WTC11 (cell line): ENCODE measurements at regions not wholly inside any gene's neighbourhood (a gene's known extent, or its start where the extent isn't known, plus 50 kb on each side); places are given as distances from the start of the nearest gene placed in this dataset.

Experiments used
- ATAC-seq: fragments of 200-7000 bp; cut with Tn5 transposase; 2 replicates; pipeline ENCODE4 v1.10.0; 2021; ENCODE audit warnings: mild to moderate bottlenecking, moderate library complexity
- CTCF ChIA-PET: fragments of 300-600 bp; sonication (Branson Sonifier 250); formaldehyde crosslinking; loops from one replicate; lab custom pipeline; 2021; ENCODE audit warnings: antibody characterized with exemption; lab: Charles Lee
- POLR2A ChIA-PET: fragments of 350-600 bp; sonication (Branson Sonifier 250); formaldehyde crosslinking; loops from one replicate; lab custom pipeline; 2021; ENCODE audit warnings: antibody characterized with exemption; lab: Charles Lee
- DNase-seq: peaks from one replicate; pipeline ENCODE4 v3.0.0; 2021; ENCODE audit warnings: low spot score
- H3K27ac Mint-ChIP-seq: 2 replicates; pipeline ENCODE4 v1.8.0; 2021; ENCODE audit warnings: mixed read lengths
- H3K27me3 Mint-ChIP-seq: 2 replicates; pipeline ENCODE4 v1.8.0; 2021; ENCODE audit warnings: low read depth, mild to moderate bottlenecking, moderate library complexity, mixed read lengths
- H3K36me3 Mint-ChIP-seq: 2 replicates; pipeline ENCODE4 v1.8.0; 2021; ENCODE audit warnings: mixed read lengths
- H3K4me1 Mint-ChIP-seq: 2 replicates; pipeline ENCODE4 v1.8.0; 2022; ENCODE audit warnings: mixed read lengths
- H3K4me3 Mint-ChIP-seq: 2 replicates; pipeline ENCODE4 v1.8.0; 2021; ENCODE audit warnings: mild to moderate bottlenecking, moderate library complexity, mixed read lengths
- H3K9me3 Mint-ChIP-seq: 2 replicates; pipeline ENCODE4 v1.8.0; 2021; ENCODE audit warnings: mixed read lengths
- CREB1 ChIP-seq: sonication (generic); formaldehyde crosslinking; IDR thresholded peaks from 2 replicates; pipeline ENCODE4 v1.8.0; 2023; ENCODE audit warnings: mild to moderate bottlenecking, missing genetic modification reagents
- FOXJ3 ChIP-seq: sonication (generic); formaldehyde crosslinking; IDR thresholded peaks from 2 replicates; pipeline ENCODE4 v1.9.0; 2021; ENCODE audit warnings: missing genetic modification reagents, mild to moderate bottlenecking, borderline replicate concordance
- FOXP1 ChIP-seq: sonication (generic); formaldehyde crosslinking; IDR thresholded peaks from 2 replicates; pipeline ENCODE4 v1.8.0; 2022; ENCODE audit warnings: missing genetic modification reagents, mild to moderate bottlenecking, moderate library complexity, borderline replicate concordance
- GABPB1 ChIP-seq: sonication (generic); formaldehyde crosslinking; IDR thresholded peaks from 2 replicates; pipeline ENCODE4 v1.8.1; 2023; ENCODE audit warnings: mild to moderate bottlenecking, missing genetic modification reagents
- HMGA2 ChIP-seq: fragments of 250-450 bp; sonication (Bioruptor Pico); IDR thresholded peaks from 2 replicates; pipeline ENCODE4 v1.4.0; 2021; ENCODE audit warnings: mild to moderate bottlenecking, moderate library complexity
- JAZF1 ChIP-seq: fragments of 250-450 bp; sonication (Bioruptor Pico); IDR thresholded peaks from 2 replicates; pipeline ENCODE4 v1.9.0; 2021; ENCODE audit warnings: moderate library complexity, mild to moderate bottlenecking, inconsistent platforms
- JUN ChIP-seq: sonication (generic); formaldehyde crosslinking; IDR thresholded peaks from 2 replicates; pipeline ENCODE4 v1.8.0; 2023; ENCODE audit warnings: mild to moderate bottlenecking, missing genetic modification reagents
- OVOL2 ChIP-seq: fragments of 250-450 bp; sonication (Bioruptor Pico); IDR thresholded peaks from 2 replicates; pipeline ENCODE4 v1.9.0; 2021; ENCODE audit warnings: mild to moderate bottlenecking, borderline replicate concordance
- SMAD3 ChIP-seq: sonication (generic); formaldehyde crosslinking; IDR thresholded peaks from 2 replicates; pipeline ENCODE4 v1.8.0; 2022; ENCODE audit warnings: missing genetic modification reagents, mild to moderate bottlenecking, borderline replicate concordance
- SMAD4 ChIP-seq: sonication (generic); formaldehyde crosslinking; IDR thresholded peaks from 2 replicates; pipeline ENCODE4 v1.8.0; 2022; ENCODE audit warnings: mild to moderate bottlenecking, missing genetic modification reagents
- TCF7 ChIP-seq: sonication (generic); formaldehyde crosslinking; IDR thresholded peaks from 2 replicates; pipeline ENCODE4 v1.8.0; 2022; ENCODE audit warnings: mild to moderate bottlenecking, low read depth, missing genetic modification reagents, moderate library complexity
- TEAD1 ChIP-seq: sonication (generic); formaldehyde crosslinking; IDR thresholded peaks from 2 replicates; pipeline ENCODE4 v1.8.0; 2022; ENCODE audit warnings: mild to moderate bottlenecking, missing genetic modification reagents
- ZNF121 ChIP-seq: sonication (generic); formaldehyde crosslinking; IDR thresholded peaks from 2 replicates; pipeline ENCODE4 v1.8.0; 2023; ENCODE audit warnings: missing genetic modification reagents
- ZNF138 ChIP-seq: sonication (generic); formaldehyde crosslinking; conservative IDR thresholded peaks from 2 replicates; pipeline ENCODE4 v1.8.1; 2022; ENCODE audit warnings: mild to moderate bottlenecking, moderate library complexity, missing genetic modification reagents
- ZNF317 ChIP-seq: sonication (generic); formaldehyde crosslinking; IDR thresholded peaks from 2 replicates; pipeline ENCODE4 v1.8.1; 2023; ENCODE audit warnings: low read depth, mild to moderate bottlenecking, moderate library complexity, missing genetic modification reagents, borderline replicate concordance
- ZNF416 ChIP-seq: fragments of 250-450 bp; sonication (Bioruptor Pico); IDR thresholded peaks from 2 replicates; pipeline ENCODE4 v1.9.0; 2021; ENCODE audit warnings: mild to moderate bottlenecking, inconsistent platforms
- ZNF423 ChIP-seq: fragments of 250-450 bp; sonication (Bioruptor Pico); IDR thresholded peaks from 2 replicates; pipeline ENCODE4 v2.1.2; 2022; ENCODE audit warnings: mild to moderate bottlenecking, moderate library complexity
- TF ChIP-seq, protein P1 (sequence below): sonication (generic); formaldehyde crosslinking; IDR thresholded peaks from 2 replicates; pipeline ENCODE4 v1.8.1; 2022; ENCODE audit warnings: mild to moderate bottlenecking, moderate library complexity, missing genetic modification reagents
- TF ChIP-seq, protein P2 (sequence below): sonication (generic); formaldehyde crosslinking; IDR thresholded peaks from 2 replicates; pipeline ENCODE4 v1.8.0; 2023; ENCODE audit warnings: missing genetic modification reagents, mild to moderate bottlenecking, borderline replicate concordance
- TF ChIP-seq, protein P3 (sequence below): sonication (generic); formaldehyde crosslinking; IDR thresholded peaks from 2 replicates; pipeline ENCODE4 v1.8.0; 2022; ENCODE audit warnings: mild to moderate bottlenecking, missing genetic modification reagents
- TF ChIP-seq, protein P4 (sequence below): fragments of 250-450 bp; sonication (Bioruptor Pico); IDR thresholded peaks from 2 replicates; pipeline ENCODE4 v2.1.2; 2022; ENCODE audit warnings: mild to moderate bottlenecking, moderate library complexity
- TF ChIP-seq, protein P5 (sequence below): sonication (generic); formaldehyde crosslinking; IDR thresholded peaks from 2 replicates; pipeline ENCODE4 v1.8.0; 2022; ENCODE audit warnings: mild to moderate bottlenecking, missing genetic modification reagents
- TF ChIP-seq, protein P6 (sequence below): fragments of 200-600 bp; IDR thresholded peaks from 2 replicates; pipeline ENCODE4 v1.8.0; 2022; ENCODE audit warnings: antibody characterized with exemption
- TF ChIP-seq, protein P7 (sequence below): fragments of 250-450 bp; sonication (Bioruptor Pico); IDR thresholded peaks from 2 replicates; pipeline ENCODE4 v1.9.0; 2021; ENCODE audit warnings: mild to moderate bottlenecking
- TF ChIP-seq, protein P8 (sequence below): sonication (generic); formaldehyde crosslinking; conservative IDR thresholded peaks from 2 replicates; pipeline ENCODE4 v1.8.1; 2022; ENCODE audit warnings: mild to moderate bottlenecking, missing genetic modification reagents

DNA sequence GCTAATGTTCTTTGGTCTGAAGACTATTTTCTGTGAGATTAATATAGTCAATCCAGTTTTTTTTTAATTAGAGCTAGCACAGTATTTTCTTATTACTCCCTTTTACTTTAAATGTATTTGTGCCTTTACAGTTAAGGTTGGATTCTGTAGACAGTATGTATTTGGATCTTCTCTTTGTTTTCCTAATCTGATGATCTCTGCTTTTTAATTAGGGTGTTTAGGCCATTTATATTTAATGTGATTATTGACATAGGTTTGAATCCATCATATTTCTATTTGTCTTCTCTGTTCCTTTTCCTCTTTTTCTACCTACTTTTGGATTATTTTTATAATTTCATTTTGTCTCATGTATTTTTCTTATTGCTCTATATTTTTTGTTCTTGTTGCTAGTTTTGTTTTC, 437.7 kb downstream of the CPS1 start:
- POLR2A ChIA-PET = no interaction called here
- Mint-ChIP-seq H3K9me3 (peaks cover 17% of the 10 kb centered on the region), H3K4me3 (no peak overlapping the region), H3K27ac (no peak overlapping the region), H3K36me3 (peaks cover 9% of the 10 kb centered on the region), H3K27me3 (no peaks in the 10 kb centered on the region), H3K4me1 (no peaks in the 10 kb centered on the region)
- TF ChIP-seq SMAD4 (CRISPR knock-in tag) (no peak), TCF7 (CRISPR knock-in tag) (no peak), ZNF138 (no peak), ZNF416 (CRISPR knock-in tag) (no peak), HMGA2 (no peak), FOXJ3 (no peak), FOXP1 (CRISPR knock-in tag) (no peak), SMAD3 (CRISPR knock-in tag) (no peak), OVOL2 (CRISPR knock-in tag) (no peak), JUN (CRISPR knock-in tag) (no peak), ZNF423 (CRISPR knock-in tag) (no peak), ZNF317 (no peak), CREB1 (CRISPR knock-in tag) (no peak), JAZF1 (CRISPR knock-in tag) (no peak)
- TF ChIP-seq, protein P1, sequence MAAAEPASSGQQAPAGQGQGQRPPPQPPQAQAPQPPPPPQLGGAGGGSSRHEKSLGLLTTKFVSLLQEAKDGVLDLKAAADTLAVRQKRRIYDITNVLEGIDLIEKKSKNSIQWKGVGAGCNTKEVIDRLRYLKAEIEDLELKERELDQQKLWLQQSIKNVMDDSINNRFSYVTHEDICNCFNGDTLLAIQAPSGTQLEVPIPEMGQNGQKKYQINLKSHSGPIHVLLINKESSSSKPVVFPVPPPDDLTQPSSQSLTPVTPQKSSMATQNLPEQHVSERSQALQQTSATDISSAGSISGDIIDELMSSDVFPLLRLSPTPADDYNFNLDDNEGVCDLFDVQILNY (CRISPR knock-in tag) = no peak
- TF ChIP-seq, protein P2, sequence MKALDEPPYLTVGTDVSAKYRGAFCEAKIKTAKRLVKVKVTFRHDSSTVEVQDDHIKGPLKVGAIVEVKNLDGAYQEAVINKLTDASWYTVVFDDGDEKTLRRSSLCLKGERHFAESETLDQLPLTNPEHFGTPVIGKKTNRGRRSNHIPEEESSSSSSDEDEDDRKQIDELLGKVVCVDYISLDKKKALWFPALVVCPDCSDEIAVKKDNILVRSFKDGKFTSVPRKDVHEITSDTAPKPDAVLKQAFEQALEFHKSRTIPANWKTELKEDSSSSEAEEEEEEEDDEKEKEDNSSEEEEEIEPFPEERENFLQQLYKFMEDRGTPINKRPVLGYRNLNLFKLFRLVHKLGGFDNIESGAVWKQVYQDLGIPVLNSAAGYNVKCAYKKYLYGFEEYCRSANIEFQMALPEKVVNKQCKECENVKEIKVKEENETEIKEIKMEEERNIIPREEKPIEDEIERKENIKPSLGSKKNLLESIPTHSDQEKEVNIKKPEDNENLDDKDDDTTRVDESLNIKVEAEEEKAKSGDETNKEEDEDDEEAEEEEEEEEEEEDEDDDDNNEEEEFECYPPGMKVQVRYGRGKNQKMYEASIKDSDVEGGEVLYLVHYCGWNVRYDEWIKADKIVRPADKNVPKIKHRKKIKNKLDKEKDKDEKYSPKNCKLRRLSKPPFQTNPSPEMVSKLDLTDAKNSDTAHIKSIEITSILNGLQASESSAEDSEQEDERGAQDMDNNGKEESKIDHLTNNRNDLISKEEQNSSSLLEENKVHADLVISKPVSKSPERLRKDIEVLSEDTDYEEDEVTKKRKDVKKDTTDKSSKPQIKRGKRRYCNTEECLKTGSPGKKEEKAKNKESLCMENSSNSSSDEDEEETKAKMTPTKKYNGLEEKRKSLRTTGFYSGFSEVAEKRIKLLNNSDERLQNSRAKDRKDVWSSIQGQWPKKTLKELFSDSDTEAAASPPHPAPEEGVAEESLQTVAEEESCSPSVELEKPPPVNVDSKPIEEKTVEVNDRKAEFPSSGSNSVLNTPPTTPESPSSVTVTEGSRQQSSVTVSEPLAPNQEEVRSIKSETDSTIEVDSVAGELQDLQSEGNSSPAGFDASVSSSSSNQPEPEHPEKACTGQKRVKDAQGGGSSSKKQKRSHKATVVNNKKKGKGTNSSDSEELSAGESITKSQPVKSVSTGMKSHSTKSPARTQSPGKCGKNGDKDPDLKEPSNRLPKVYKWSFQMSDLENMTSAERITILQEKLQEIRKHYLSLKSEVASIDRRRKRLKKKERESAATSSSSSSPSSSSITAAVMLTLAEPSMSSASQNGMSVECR (CRISPR knock-in tag) = no peak
- TF ChIP-seq, protein P3, sequence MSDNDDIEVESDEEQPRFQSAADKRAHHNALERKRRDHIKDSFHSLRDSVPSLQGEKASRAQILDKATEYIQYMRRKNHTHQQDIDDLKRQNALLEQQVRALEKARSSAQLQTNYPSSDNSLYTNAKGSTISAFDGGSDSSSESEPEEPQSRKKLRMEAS (CRISPR knock-in tag) = no peak
- TF ChIP-seq, protein P4, sequence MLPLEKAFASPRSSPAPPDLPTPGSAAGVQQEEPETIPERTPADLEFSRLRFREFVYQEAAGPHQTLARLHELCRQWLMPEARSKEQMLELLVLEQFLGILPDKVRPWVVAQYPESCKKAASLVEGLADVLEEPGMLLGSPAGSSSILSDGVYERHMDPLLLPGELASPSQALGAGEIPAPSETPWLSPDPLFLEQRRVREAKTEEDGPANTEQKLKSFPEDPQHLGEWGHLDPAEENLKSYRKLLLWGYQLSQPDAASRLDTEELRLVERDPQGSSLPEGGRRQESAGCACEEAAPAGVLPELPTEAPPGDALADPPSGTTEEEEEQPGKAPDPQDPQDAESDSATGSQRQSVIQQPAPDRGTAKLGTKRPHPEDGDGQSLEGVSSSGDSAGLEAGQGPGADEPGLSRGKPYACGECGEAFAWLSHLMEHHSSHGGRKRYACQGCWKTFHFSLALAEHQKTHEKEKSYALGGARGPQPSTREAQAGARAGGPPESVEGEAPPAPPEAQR (CRISPR knock-in tag) = no peak
- TF ChIP-seq, protein P5, sequence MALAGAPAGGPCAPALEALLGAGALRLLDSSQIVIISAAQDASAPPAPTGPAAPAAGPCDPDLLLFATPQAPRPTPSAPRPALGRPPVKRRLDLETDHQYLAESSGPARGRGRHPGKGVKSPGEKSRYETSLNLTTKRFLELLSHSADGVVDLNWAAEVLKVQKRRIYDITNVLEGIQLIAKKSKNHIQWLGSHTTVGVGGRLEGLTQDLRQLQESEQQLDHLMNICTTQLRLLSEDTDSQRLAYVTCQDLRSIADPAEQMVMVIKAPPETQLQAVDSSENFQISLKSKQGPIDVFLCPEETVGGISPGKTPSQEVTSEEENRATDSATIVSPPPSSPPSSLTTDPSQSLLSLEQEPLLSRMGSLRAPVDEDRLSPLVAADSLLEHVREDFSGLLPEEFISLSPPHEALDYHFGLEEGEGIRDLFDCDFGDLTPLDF (CRISPR knock-in tag) = no peak
- ATAC-seq (no peak), DNase-seq (no peak)
- CTCF ChIA-PET = no interaction called here

DNA sequence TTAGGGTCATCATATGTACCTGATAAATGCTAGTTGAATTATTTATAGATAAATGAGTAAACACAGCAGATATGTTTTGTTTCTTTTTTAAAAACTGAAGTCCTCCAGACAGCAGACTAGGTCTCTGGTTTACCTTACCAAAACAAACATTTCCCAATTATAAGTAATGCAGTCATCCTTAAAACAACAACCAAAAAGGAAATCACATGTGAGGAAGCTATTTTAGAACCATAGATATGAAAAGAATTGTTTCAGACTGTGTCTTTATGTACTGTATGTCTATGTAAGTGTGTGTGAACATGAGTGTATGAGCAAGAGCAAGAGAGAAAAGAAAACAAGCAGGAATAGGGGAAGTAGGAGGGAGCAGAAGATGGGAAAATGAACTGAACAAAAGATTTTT, 441.0 kb downstream of the CPS1 start:
- ATAC-seq (no peak), DNase-seq (no peak)
- H3K27me3 Mint-ChIP-seq = no peaks in the 10 kb centered on the region
- H3K36me3 Mint-ChIP-seq = peaks cover 7% of the 10 kb centered on the region; the same call in 1 of the 2 replicates
- no peaks in the 10 kb centered on the region for H3K4me1 Mint-ChIP-seq
- H3K27ac Mint-ChIP-seq = no peak overlapping the region
- ChIA-PET CTCF (no interaction called here), POLR2A (no interaction called here)
- peaks cover 14% of the 10 kb centered on the region for H3K9me3 Mint-ChIP-seq
- H3K4me3 Mint-ChIP-seq = no peak overlapping the region
- no peak for TF ChIP-seq TCF7 (CRISPR knock-in tag)
- TF ChIP-seq ZNF416 (CRISPR knock-in tag) = no peak
- no peak for TF ChIP-seq GABPB1 (CRISPR knock-in tag)
- TF ChIP-seq, protein P6, sequence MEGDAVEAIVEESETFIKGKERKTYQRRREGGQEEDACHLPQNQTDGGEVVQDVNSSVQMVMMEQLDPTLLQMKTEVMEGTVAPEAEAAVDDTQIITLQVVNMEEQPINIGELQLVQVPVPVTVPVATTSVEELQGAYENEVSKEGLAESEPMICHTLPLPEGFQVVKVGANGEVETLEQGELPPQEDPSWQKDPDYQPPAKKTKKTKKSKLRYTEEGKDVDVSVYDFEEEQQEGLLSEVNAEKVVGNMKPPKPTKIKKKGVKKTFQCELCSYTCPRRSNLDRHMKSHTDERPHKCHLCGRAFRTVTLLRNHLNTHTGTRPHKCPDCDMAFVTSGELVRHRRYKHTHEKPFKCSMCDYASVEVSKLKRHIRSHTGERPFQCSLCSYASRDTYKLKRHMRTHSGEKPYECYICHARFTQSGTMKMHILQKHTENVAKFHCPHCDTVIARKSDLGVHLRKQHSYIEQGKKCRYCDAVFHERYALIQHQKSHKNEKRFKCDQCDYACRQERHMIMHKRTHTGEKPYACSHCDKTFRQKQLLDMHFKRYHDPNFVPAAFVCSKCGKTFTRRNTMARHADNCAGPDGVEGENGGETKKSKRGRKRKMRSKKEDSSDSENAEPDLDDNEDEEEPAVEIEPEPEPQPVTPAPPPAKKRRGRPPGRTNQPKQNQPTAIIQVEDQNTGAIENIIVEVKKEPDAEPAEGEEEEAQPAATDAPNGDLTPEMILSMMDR = no peak
- no peak for TF ChIP-seq ZNF121
- TF ChIP-seq, protein P7, sequence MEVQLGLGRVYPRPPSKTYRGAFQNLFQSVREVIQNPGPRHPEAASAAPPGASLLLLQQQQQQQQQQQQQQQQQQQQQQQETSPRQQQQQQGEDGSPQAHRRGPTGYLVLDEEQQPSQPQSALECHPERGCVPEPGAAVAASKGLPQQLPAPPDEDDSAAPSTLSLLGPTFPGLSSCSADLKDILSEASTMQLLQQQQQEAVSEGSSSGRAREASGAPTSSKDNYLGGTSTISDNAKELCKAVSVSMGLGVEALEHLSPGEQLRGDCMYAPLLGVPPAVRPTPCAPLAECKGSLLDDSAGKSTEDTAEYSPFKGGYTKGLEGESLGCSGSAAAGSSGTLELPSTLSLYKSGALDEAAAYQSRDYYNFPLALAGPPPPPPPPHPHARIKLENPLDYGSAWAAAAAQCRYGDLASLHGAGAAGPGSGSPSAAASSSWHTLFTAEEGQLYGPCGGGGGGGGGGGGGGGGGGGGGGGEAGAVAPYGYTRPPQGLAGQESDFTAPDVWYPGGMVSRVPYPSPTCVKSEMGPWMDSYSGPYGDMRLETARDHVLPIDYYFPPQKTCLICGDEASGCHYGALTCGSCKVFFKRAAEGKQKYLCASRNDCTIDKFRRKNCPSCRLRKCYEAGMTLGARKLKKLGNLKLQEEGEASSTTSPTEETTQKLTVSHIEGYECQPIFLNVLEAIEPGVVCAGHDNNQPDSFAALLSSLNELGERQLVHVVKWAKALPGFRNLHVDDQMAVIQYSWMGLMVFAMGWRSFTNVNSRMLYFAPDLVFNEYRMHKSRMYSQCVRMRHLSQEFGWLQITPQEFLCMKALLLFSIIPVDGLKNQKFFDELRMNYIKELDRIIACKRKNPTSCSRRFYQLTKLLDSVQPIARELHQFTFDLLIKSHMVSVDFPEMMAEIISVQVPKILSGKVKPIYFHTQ (CRISPR knock-in tag) = no peak
- TF ChIP-seq TEAD1 (CRISPR knock-in tag) = no peak
- TF ChIP-seq, protein P8, sequence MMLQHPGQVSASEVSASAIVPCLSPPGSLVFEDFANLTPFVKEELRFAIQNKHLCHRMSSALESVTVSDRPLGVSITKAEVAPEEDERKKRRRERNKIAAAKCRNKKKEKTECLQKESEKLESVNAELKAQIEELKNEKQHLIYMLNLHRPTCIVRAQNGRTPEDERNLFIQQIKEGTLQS (CRISPR knock-in tag) = no peak
